HG03097 (cell line): ENCODE measurements at regions not wholly inside any gene's neighbourhood (a gene's known extent, or its start where the extent isn't known, plus 50 kb on each side); places are given as distances from the start of the nearest gene placed in this dataset.
"Not testable (repeated sequence)": the region's sequence is repeated elsewhere in the genome, so short reads cannot be mapped to it uniquely, and the experiment has no call there.

Experiments used
- ATAC-seq: cut with Tn5 transposase; IDR thresholded peaks from one replicate; pipeline ENCODE4 v1.9.1; 2021; ENCODE audit not compliant: unreplicated experiment, low FRiP score

GRCh38 chr11:90757849-90758494 is 535.1 kb upstream of the CHORDC1 start:
- no peak for ATAC-seq

DNA sequence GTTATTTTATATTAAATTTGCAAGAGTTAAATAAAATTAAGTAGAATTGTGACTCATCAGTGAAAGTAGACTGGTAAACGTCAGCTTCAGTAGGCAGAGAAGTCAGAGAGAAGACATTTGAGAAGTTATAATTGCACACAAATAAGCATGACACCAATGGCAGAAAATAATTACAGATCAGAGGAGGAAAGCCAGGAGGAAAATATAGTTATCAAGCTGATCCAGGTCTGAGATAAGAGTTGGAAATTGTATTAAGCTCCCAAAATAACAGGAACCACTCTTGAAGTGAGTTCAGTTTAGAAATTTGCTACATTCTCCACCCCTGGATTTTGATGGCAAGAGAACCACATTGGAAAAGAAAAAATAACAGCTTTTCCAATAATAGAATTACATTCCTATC is 533.8 kb upstream of the CHORDC1 start:
- no peak for ATAC-seq

DNA sequence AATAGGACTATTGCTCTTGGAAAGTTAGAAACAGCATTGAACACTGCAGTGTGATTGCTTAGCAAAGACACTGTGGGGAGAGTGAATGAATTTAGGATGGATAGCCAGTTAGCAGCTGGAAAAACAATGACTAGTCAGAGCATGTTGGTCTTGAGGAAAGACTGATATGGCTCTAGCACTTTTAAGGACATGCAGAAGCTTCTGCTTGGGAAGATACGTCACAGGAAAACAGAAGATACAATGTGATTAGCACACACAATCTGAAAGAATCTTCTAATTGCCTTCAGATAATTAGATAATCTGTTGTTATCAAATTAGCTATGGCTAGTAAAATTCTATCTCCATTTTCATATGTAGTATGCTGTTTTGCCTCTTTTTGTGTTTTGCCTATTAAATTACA is 530.7 kb upstream of the CHORDC1 start:
- ATAC-seq: no peak

GRCh38 chr11:90747057-90747456 is 524.2 kb upstream of the CHORDC1 start:
- ATAC-seq: no peak

DNA sequence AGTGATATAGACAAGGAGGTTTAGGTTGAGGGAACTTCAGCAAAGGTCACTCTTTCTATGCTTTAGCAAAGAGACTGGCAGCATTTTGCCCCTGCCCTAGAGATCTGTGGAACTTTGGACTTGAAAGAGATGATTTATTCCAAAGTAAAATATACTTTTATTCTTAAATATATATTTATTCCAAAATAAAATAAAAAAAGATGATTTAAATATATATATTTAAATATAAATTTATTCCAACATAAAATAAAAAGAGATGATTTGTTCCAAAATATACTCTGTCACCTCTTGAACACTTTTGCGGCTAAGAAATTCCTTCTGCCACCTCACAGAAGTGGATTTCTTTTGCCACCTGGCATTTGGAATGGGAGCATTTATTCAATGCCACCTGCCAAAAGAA is 521.3 kb upstream of the CHORDC1 start:
- ATAC-seq: no peak

GRCh38 chr11:90738799-90739198 is 516.0 kb upstream of the CHORDC1 start:
- no peak for ATAC-seq

DNA sequence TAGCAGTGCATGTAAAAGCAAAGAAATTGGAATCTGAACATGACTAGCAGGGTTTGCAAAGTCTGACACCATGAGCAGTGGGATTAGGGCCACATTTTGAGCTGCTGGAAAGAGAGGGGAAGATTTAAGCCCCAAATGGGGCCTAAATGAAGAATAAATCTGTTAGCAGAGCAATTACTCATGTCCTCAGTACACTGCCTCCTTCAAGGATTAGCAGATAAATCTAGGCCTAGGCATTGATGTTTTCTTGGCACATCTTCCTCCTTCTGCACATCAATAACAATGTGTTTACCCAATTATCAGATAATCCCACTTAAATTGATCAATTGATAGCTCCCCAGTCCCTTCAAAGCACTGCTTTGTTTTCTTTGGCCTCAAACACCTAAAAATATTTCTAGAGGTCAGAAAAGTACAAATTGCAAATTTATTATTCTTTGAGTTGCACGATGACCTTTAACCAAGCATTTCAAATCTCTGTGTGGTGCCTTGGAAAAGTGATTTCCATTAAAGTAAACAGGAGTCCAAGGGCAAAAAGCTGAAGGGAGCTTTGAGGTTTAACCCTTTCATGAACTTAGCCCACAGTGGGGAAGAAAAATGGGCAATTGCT is 514.7 kb upstream of the CHORDC1 start:
- ATAC-seq: no peak

DNA sequence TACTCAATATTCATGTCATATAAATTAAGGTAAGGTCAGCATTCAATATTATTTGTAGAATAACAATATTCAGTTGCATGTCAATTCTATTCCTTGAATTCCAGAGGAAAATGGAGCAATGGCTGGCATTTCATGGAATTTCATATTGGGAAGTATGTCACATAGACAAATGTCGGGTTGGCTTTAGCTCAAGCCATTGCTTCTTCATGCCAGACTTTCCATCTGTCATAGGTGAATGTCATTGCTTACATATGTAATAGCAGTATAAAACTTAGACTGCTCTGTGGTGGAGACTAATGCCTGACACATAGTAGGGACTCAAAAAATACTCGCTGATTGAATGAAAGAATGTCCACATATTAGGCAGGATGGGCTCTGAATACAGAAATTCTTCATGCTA is 509.6 kb upstream of the CHORDC1 start:
- no peak for ATAC-seq

GRCh38 chr11:90723475-90723874 is 500.6 kb upstream of the CHORDC1 start:
- ATAC-seq: no peak

DNA sequence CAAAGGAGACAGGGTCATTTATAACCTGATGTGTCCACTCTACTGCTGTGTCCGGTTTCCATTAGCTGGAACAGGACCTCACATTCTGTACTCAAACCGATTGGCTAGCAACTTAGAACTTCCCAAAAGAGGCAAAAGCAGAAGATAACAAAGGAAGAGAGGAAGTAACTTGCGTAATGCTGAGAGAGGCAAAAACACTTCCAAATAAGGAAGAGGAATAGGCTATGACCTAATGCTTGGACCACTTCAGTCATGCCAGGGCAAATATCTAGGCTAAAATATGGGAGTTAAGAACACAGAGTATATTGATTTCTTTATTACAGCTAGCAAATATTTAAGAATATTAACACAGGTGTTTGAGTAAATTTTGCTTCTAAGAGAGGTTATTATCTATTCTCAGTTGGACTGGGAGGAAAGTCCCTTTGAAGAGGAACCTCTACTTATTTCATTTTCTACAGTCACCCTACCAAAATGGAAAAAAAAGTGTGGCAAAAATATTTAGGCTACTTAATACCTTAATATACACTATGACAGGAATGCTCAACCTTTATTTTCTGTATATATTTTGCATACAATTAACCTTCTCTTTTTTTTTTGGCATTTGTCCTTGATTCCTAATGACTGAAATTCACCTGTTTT is 499.8 kb upstream of the CHORDC1 start:
- ATAC-seq: no peak

DNA sequence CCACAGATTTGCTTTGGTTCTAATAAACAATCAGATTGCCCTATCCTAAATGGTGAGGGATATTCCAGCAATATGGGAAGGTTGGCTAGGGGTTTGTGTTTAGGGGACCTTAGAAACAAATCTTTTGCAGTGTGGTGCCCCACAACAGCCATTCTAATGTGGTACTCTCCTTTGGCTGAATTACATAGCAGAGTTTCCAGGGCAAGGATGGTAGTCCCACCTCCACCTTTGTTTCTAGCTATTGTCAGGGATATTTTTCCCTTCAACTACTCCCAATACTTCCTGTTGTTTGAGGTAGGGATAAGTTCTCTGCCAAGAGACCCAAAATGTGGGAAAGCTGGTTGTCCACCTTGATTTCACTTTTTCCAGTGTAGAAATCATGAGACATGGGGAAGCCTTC is 494.7 kb upstream of the CHORDC1 start:
- no peak for ATAC-seq

- no peak for ATAC-seq
Observed at GRCh38 chr11:90705661-90706060, 482.8 kb upstream of the CHORDC1 start.

GRCh38 chr11:90704510-90704909 is 481.7 kb upstream of the CHORDC1 start:
- no peak for ATAC-seq

DNA sequence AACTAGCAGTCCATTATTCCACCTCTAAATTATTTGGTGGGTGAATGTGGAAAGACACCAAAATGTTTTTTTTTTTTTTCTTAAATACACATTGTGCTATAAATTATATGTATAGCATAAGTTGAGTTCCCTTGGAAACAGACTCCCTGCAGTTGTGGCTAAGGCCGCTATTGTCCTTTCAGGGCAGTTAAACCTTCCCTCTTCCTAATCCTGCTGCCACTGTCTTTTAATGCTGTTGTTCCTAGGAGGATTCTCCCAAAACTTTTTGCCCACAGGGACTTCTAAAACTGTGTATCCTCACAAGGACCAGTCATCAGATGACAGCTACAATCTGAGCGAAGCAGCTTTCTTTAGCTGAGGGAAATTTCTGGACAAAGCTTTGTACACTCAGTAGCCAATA is 478.9 kb upstream of the CHORDC1 start:
- no peak for ATAC-seq

DNA sequence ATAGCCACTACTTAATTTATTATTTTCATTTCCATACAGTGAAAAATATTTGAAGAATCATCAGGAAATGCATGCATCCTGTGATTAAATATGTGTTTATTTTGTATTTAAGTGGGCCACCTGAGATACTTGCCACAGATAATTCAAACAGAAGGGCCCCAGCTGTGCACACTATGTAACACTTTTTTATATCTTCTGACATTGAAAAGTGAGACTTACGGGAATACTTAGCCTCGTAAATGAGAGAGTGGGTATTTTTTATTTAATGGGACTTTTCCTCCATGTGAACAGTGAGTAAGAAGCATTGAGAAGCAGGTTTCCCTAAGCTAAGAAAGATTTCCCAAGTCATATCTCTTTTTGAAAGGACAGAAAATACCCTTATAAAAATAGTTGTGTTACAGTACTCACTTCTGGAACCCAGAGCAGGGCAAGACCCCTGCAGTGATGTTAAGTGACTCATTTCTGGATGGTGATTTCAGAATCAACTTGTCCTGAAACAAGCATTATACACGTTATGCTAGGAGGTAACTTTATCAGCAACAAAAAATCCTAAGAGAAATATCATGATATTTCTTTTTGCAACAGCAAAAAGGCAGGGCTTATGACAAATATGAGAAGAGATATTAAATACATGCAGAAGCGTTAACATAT is 478.1 kb upstream of the CHORDC1 start:
- ATAC-seq: no peak

DNA sequence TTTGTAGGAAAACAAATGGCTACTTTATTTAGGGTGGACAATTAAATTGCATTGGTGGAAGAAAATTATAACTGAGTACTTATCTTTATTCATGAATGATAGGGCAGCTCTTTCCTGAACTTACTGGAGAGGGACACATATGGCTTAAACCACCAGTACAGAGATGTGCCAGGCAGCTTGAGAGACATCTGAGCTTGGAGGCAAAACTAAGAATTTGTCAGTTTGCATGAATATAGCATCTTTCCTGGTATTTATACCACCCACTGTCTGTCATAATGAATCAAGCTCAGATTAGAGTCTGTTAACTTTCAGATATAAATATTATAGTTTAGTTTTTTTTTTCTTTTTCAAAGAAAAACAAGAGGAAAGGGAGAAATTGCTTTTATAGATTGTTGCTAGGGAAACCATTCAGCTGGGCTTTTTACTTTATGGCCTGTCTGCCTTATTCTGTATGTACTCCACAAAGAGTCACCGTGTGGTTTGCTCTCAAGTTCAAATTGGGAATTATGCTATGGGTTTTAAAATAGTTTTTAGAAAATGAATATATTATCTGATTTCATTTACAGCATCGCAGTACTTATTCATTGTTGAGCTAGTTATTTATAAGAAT is 477.0 kb upstream of the CHORDC1 start:
- ATAC-seq: no peak

DNA sequence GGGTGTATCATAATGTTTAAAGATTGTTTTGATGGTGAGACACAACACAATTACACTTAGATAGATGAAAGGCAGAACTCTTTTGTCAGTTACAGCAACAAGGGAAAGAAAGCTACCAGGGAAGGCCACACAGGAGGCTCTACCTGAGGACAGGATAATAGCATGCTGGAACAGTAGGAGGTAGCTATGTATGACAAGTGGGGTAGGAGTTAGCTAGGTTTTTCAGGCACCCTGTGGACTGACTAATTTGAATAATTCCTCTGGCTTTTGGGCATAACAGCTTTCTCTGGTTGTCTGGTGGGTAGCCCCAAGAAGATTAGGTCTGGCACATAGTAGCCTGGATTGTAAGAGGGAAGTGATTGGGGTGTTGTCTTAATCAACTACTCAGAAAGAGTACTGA is 475.4 kb upstream of the CHORDC1 start:
- ATAC-seq: no peak

GRCh38 chr11:90675496-90675895 is 452.6 kb upstream of the CHORDC1 start:
- ATAC-seq: not testable (repeated sequence)

GRCh38 chr11:90669094-90669493 is 446.2 kb upstream of the CHORDC1 start:
- no peak for ATAC-seq

GRCh38 chr11:90668502-90668901 is 445.7 kb upstream of the CHORDC1 start:
- no peak for ATAC-seq

DNA sequence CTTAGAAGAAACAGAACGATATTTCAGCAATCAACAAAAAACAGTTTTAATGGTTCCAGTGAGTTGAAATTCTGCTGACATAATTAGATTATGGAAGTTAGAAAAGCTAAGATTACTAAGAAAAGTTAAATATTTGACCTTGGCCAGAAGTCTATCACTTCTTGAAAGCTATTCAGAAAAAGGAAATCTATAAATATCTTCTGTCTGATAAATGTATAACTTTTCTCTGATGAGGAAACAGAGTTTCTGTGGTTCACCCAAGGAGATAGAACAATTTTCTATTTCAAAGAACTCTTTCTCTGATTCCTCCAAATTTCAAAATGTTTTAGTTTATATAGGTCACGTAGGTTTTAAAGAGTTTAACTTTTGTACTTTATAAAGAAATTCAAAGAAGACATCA is 438.4 kb upstream of the CHORDC1 start:
- no peak for ATAC-seq
